ENCODE measurements at regions not wholly inside any gene's neighbourhood (a gene's known extent, or its start where the extent isn't known, plus 50 kb on each side); places are given as distances from the start of the nearest gene placed in this dataset.
"Not testable (repeated sequence)": the region's sequence is repeated elsewhere in the genome, so short reads cannot be mapped to it uniquely, and the experiment has no call there.

GRCh38 chr14:54229136-54229535, 167.7 kb upstream of the CDKN3 start:
- no peak for FAIRE-seq

DNA sequence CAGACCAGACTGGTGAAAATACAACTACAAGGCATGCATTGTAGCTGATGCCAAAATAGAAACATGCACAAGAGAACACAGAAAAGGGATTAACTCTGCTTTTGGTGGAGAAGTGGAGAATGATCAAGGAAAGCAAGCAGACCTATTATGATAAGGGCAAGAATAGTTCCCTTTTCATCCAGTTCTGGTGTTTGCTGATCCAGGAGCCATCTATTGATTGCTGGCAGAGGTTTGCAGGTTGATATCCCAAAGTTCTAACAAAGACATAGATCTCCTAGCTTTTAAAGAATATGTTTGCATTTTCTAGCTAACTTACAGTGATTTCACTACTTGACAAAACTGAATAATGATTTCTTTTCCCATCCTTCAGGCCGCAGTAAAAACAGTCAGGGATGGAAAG, 166.2 kb upstream of the CDKN3 start:
- DNase-seq (ENCODE audit: low spot score in 2 of 2) = no peak
- no peak for FAIRE-seq

More at GRCh38 chr14:54229136-54229535, 167.7 kb upstream of the CDKN3 start:
- DNase-seq (ENCODE audit: low spot score in 2 of 2) = no peak

GRCh38 chr14:54232735-54233134, 164.1 kb upstream of the CDKN3 start:
- no peak for FAIRE-seq
- no peak for DNase-seq (ENCODE audit: low spot score in 2 of 2)

- FAIRE-seq = no peak
Observed at GRCh38 chr14:54241517-54241916, 155.3 kb upstream of the CDKN3 start.

DNA sequence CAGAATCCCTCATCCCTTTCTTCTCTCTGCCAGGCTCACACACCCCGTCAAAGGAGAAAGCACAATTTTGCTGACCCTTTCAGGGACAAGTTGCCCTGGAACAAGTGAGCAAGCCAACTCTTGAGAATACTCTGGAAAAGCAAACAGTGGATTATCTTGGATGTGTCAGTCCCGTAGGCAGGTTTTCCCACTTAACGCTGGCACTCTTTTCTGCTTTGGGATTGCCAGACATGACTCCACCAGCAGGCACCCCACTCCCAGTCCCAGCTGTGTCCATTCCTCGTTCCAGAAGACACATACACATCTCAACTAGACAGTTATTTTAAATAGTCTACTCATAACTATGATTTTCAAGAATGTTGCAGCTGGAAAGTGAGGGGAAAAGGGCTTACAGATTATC, 145.5 kb upstream of the CDKN3 start:
- FAIRE-seq = no peak
- no peak for DNase-seq (ENCODE audit: low spot score in 2 of 2)

More at GRCh38 chr14:54241517-54241916, 155.3 kb upstream of the CDKN3 start:
- no peak for DNase-seq (ENCODE audit: low spot score in 2 of 2)

DNA sequence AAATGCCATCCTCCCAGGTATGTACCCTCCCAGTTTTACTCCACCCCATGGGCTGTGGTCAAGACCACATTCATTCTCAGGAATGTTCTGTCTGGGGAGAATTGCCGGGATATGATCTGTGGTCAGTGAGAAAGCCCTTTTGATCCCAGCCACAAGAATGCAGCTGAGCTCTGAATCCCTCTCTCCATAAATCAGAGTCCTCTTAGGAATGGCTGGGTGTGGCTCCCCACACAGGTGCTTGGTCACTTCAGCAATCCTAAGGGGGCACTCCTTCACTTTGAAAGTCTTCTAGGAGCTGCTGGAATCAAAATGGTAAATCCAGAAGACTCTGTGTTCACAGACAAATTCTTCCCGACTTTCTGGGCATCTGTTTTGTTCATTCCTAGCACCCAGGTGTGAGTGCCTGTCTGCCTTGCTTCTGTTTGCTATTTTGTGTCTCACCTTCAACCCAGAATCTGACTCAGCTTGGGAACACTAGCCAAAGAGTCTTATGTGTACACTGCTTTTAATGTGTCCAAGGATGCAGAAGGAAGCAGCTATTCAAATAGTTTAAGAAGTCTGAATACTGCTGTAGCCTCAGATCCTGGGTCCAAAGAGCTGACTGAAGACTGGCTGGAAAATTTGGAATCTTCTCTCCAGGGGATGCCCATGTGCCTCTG, 144.6 kb upstream of the CDKN3 start:
- FAIRE-seq = no peak
- DNase-seq (ENCODE audit: low spot score in 2 of 2) = no peak

GRCh38 chr14:54253195-54253947, 143.4 kb upstream of the CDKN3 start:
- FAIRE-seq = no peak
- DNase-seq (ENCODE audit: low spot score in 2 of 2) = no peak

DNA sequence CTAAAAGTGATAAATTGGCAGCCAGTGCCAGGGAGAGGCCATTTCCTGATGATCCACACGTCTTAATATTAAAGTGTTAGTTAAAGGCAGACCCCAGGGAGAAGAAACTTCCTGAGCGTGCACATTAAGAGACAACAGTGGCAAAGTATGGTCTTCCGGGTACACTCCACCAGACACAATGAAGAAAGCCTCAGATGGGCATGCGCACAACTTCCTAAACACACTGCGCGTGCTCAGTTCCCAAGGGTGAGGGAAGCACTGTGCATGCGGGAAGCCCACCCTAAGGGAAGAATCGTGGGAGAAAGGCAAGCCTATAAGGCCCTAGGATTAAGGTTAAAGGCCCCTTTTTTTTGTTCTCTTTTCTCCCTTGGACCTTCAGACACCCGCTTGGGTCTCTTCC, 140.7 kb upstream of the CDKN3 start:
- no peak for FAIRE-seq
- no peak for DNase-seq (ENCODE audit: low spot score in 2 of 2)

DNA sequence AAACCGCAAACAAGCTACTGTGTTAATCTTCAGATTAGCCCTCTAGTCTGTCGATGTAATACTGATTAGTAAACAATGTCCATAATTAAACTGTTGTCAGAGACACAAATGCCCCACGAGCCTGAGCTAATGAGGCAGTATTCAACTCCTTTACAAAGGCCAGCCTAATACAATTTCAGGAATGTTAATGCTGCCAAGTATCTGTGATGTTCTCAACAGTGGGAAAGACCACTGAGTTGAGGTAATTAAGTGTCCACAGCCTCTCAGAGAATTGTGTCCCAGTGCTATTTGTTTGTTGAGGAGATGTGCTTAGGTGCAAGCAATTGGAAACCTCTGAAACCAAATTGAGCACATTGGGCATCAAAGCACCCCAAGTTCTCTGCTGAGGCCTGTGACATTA, 139.4 kb upstream of the CDKN3 start:
- DNase-seq (ENCODE audit: low spot score in 2 of 2) (no peak), FAIRE-seq (no peak)

GRCh38 chr14:54258382-54258781, 138.4 kb upstream of the CDKN3 start:
- FAIRE-seq (no peak), DNase-seq (ENCODE audit: low spot score in 2 of 2) (no peak)

GRCh38 chr14:54259821-54260220, 137.0 kb upstream of the CDKN3 start:
- DNase-seq (ENCODE audit: low spot score in 2 of 2) (no peak), FAIRE-seq (no peak)

DNA sequence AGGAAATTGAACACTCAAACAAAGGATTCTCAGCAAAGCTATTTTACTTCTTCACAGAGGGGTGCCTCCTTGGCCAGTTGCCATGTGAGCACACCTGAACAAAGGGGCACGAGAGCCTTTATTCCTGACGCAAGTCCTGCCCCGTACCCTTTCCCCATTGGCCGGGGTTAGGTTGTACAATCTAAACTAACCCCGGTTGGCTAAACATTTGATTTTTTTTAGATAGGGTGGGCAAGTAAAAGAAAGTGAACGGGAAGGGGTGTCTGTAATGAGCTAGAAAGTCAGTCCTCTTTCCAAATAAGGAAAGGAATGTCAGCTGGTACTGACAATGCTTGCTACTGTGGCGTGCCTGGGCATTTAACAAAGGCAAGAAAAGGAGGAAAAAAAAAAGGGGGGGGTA, 135.5 kb upstream of the CDKN3 start:
- no peak for FAIRE-seq
- DNase-seq (ENCODE audit: low spot score in 2 of 2) = no peak

DNA sequence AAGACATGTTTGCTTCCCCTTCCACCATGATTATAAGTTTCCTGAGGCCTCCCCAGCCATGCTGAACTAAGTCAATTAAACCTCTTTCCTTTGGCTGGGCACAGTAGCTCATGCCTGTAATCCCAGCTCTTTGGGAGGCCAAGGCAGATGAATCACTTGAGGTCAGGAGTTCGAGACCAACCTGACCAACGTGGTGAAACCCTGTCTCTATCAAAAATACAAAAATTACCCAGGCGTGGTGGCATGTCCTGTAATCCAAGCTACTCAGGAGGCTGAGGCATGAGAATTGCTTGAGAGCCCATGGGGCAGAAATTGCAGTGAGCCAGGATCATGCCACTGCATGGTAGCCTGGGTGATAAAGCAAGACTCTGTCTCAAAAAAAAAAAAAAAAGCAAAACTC, 130.2 kb upstream of the CDKN3 start:
- FAIRE-seq = not testable (repeated sequence)

DNA sequence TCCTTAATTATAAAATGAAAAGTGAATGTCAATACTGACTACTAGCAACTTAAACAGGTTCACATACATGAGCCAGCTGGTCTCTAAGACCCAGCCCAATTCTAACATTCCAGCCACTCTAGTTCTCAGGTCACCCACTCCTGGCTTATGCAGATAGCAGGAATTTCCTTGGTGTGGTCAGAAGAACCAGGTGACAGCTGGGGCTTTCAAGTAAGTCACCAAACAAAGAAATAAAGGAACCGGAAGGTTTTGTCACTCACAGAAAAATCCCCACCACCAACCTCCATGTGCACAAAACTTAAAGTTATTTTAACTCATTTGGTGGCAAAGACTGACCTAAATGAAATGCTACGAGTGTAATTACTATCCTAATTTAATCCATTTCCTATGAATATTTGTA, 129.6 kb upstream of the CDKN3 start:
- DNase-seq (ENCODE audit: low spot score in 2 of 2) (no peak), FAIRE-seq (no peak)

More for the DNA sequence above, 130.2 kb upstream of the CDKN3 start:
- not testable (repeated sequence) for DNase-seq (ENCODE audit: low spot score in 2 of 2)

- DNase-seq (ENCODE audit: low spot score in 2 of 2) (no peak), FAIRE-seq (no peak)
Observed at GRCh38 chr14:54275997-54276725, 120.6 kb upstream of the CDKN3 start.

DNA sequence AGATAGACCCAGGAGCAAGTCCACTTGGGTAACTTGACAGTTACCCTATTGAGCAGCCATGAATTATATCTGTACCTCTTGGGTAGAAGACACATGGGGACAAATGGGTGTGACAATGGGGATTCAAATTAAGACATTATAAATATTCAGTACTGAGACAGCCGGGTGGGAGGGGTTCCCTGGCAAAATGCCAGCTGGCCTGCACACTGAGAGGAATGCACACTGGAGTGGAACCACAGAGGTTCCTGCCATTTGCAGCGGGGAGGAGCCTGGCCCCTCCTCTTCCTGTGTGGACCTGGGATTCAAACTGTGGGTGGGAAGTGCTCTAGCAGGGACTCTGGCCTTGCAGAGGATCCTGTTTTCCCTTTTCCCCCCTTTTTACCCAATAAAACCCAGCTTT, 118.7 kb upstream of the CDKN3 start:
- FAIRE-seq (no peak), DNase-seq (ENCODE audit: low spot score in 2 of 2) (no peak)

- FAIRE-seq = no peak
Observed at GRCh38 chr14:54278665-54279295, 118.0 kb upstream of the CDKN3 start.

GRCh38 chr14:54282849-54283248, 114.0 kb upstream of the CDKN3 start:
- no peak for DNase-seq (ENCODE audit: low spot score in 2 of 2)
- FAIRE-seq = no peak

More at GRCh38 chr14:54278665-54279295, 118.0 kb upstream of the CDKN3 start:
- DNase-seq (ENCODE audit: low spot score in 2 of 2) = no peak

DNA sequence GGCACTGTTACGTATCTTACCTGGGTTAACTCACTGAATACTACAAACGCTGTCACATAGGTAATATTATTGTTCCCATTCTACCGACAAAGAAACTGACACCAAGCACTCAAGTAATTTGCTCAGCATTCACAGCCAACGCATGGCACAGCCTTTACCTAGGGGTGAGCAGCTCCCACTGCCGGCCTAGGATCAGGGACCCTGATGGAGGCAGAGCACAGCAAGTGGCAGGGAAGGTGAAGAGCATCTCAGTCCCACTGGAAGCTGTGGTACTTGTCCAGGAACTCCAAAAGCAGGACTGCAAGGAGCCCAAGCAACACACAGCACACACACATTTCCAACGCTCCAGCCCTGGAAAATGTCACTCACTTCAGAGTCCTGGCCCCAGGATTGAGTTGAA, 111.8 kb upstream of the CDKN3 start:
- no peak for DNase-seq (ENCODE audit: low spot score in 2 of 2)

DNA sequence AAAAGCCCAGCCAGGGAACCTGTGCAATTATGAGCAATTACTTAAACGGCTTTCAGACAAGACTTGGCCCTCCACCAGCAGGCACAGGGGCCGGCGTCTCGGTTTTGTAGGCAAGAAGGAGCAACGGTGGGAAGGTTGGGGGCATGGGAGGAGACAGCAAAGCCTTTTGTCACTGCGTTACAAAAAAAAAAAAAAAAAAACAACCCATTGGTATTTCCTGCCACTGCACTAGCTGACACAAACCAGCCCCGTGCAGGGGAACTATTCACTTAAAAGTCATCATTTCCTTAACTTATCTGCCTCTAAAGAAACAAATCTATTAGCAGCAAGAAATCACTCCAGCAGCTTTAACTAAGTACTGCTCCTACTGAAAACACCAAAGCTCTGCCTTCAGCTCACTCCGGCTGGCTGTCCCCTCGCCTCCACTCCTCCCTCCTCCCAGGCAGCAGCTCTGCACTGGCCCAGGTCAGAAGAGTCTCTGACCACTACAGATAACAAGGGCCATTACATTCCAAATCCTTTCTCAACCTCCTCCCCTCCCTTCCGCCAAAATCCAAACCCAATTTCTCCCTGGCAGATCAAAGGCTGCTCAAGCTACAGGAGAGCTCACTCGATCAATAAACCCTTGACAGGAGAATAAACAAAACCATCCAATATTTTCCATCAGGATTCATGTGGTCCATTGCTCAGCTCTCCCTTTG, 105.2 kb upstream of the CDKN3 start:
- FAIRE-seq (no peak), DNase-seq (ENCODE audit: low spot score in 2 of 2) (no peak)

More for the DNA sequence above, 111.8 kb upstream of the CDKN3 start:
- no peak for FAIRE-seq
